SJCRH30 (cell line): ENCODE measurements at regions not wholly inside any gene's neighbourhood (a gene's known extent, or its start where the extent isn't known, plus 50 kb on each side); places are given as distances from the start of the nearest gene placed in this dataset.
A peak's percentile ranks its signal among the peaks of the same experiment; 100 is the strongest.
"Not testable (repeated sequence)": the region's sequence is repeated elsewhere in the genome, so short reads cannot be mapped to it uniquely, and the experiment has no call there.

Experiments used
- DNase-seq, 2 experiments: peaks; one replicate each; pipeline ENCODE4 v3.0.0-alpha.2; 2015 to 2020
- H3K27ac ChIP-seq: fragments of 250-450 bp; sonication (Bioruptor Pico); 2 replicates; pipeline ENCODE4 v1.5.1; 2020; ENCODE audit warnings: mild to moderate bottlenecking, moderate library complexity
- H3K27me3 ChIP-seq: fragments of 250-450 bp; sonication (Bioruptor Pico); 2 replicates; pipeline ENCODE4 v1.5.1; 2020; ENCODE audit warnings: mild to moderate bottlenecking, moderate library complexity
- H3K36me3 ChIP-seq: fragments of 250-450 bp; sonication (Bioruptor Pico); 2 replicates; pipeline ENCODE4 v1.5.1; 2020; ENCODE audit warnings: mild to moderate bottlenecking, moderate library complexity
- H3K4me1 ChIP-seq: fragments of 250-450 bp; sonication (Bioruptor Pico); 2 replicates; pipeline ENCODE4 v1.5.1; 2020; ENCODE audit warnings: mild to moderate bottlenecking, moderate library complexity
- H3K4me3 ChIP-seq: fragments of 250-450 bp; sonication (Bioruptor Pico); 2 replicates; pipeline ENCODE4 v1.5.1; 2020; ENCODE audit warnings: mild to moderate bottlenecking, moderate library complexity
- H3K9me3 ChIP-seq: fragments of 250-450 bp; sonication (Bioruptor Pico); replicated peaks from 2 replicates; pipeline ENCODE4 v1.5.1; 2020; ENCODE audit warnings: mild to moderate bottlenecking, moderate library complexity

- peaks cover 7% of the 10 kb centered on the region for H3K9me3 ChIP-seq
- H3K27me3 ChIP-seq = no peaks in the 10 kb centered on the region
- no peaks in the 10 kb centered on the region for H3K36me3 ChIP-seq
- DNase-seq = no peak
- H3K27ac ChIP-seq = no peak overlapping the region
- no peak overlapping the region for H3K4me3 ChIP-seq
- H3K4me1 ChIP-seq = no peaks in the 10 kb centered on the region
Measured at GRCh38 chr2:136342138-136342537, 224.2 kb upstream of the CXCR4 start.

GRCh38 chr2:136334967-136335366 is 217.0 kb upstream of the CXCR4 start:
- no peak overlapping the region for H3K4me3 ChIP-seq
- H3K27ac ChIP-seq = no peak overlapping the region
- H3K9me3 ChIP-seq = peaks cover 10% of the 10 kb centered on the region
- no peak for DNase-seq
- H3K36me3 ChIP-seq = no peaks in the 10 kb centered on the region
- peaks cover 18% of the 10 kb centered on the region for H3K4me1 ChIP-seq
- no peaks in the 10 kb centered on the region for H3K27me3 ChIP-seq

- Histone ChIP-seq H3K36me3 (no peaks in the 10 kb centered on the region), H3K4me1 (peaks cover 23% of the 10 kb centered on the region), H3K27me3 (no peaks in the 10 kb centered on the region), H3K27ac (peak overlapping the region; percentile 92), H3K9me3 (0 out of 2 replicates have a peak, but pooled peaks cover 3% of the 10 kb centered on the region), H3K4me3 (no peak overlapping the region)
- DNase-seq = peak; percentile 91 to 99
Measured at GRCh38 chr2:136332436-136333095, 214.6 kb upstream of the CXCR4 start.

GRCh38 chr2:136331226-136331625 is 213.3 kb upstream of the CXCR4 start:
- H3K27ac ChIP-seq = no peak overlapping the region; the same call in 1 of the 2 replicates
- H3K4me1 ChIP-seq = peaks cover 32% of the 10 kb centered on the region
- H3K36me3 ChIP-seq = no peaks in the 10 kb centered on the region
- no peaks in the 10 kb centered on the region for H3K27me3 ChIP-seq
- no peak for DNase-seq
- 0 out of 2 replicates have a peak, but pooled peaks cover 3% of the 10 kb centered on the region for H3K9me3 ChIP-seq
- H3K4me3 ChIP-seq = no peak overlapping the region

- Histone ChIP-seq H3K36me3 (no peaks in the 10 kb centered on the region), H3K4me1 (peaks cover 32% of the 10 kb centered on the region), H3K27me3 (no peaks in the 10 kb centered on the region), H3K9me3 (0 out of 2 replicates have a peak, but pooled peaks cover under 1% of the 10 kb centered on the region), H3K27ac (peak overlapping the region; percentile 66; the same call in 1 of the 2 replicates), H3K4me3 (no peak overlapping the region)
- DNase-seq = peak in 1 of 2 experiments; percentile 29
Measured at GRCh38 chr2:136328207-136328795, 210.4 kb upstream of the CXCR4 start.

- DNase-seq = peak; percentile 75 to 85
- Histone ChIP-seq H3K4me3 (peak overlapping the region; percentile 46), H3K36me3 (no peaks in the 10 kb centered on the region), H3K4me1 (peaks cover 22% of the 10 kb centered on the region), H3K9me3 (no peaks in the 10 kb centered on the region), H3K27me3 (no peaks in the 10 kb centered on the region), H3K27ac (peak overlapping the region; percentile 66)
Measured at GRCh38 chr2:136327162-136327852, 209.4 kb upstream of the CXCR4 start.

GRCh38 chr2:136325844-136326331 is 207.9 kb upstream of the CXCR4 start:
- Histone ChIP-seq H3K27ac (no peak overlapping the region), H3K4me1 (peaks cover 14% of the 10 kb centered on the region), H3K36me3 (no peaks in the 10 kb centered on the region), H3K27me3 (no peaks in the 10 kb centered on the region), H3K4me3 (no peak overlapping the region), H3K9me3 (no peaks in the 10 kb centered on the region)
- DNase-seq = no peak

- H3K9me3 ChIP-seq = no peaks in the 10 kb centered on the region
- H3K36me3 ChIP-seq = no peaks in the 10 kb centered on the region
- DNase-seq = no peak
- no peak overlapping the region for H3K27ac ChIP-seq
- H3K4me1 ChIP-seq = peaks cover 14% of the 10 kb centered on the region
- H3K27me3 ChIP-seq = no peaks in the 10 kb centered on the region
- no peak overlapping the region for H3K4me3 ChIP-seq
Measured at GRCh38 chr2:136324966-136325365, 207.0 kb upstream of the CXCR4 start.

GRCh38 chr2:136323935-136324334 is 206.0 kb upstream of the CXCR4 start:
- H3K27ac ChIP-seq = no peak overlapping the region
- peaks cover 14% of the 10 kb centered on the region for H3K4me1 ChIP-seq
- no peak for DNase-seq
- no peak overlapping the region for H3K4me3 ChIP-seq
- H3K27me3 ChIP-seq = no peaks in the 10 kb centered on the region
- no peaks in the 10 kb centered on the region for H3K36me3 ChIP-seq
- H3K9me3 ChIP-seq = no peaks in the 10 kb centered on the region

GRCh38 chr2:136323195-136323594 is 205.2 kb upstream of the CXCR4 start:
- Histone ChIP-seq H3K36me3 (no peaks in the 10 kb centered on the region), H3K9me3 (no peaks in the 10 kb centered on the region), H3K27ac (no peak overlapping the region), H3K27me3 (no peaks in the 10 kb centered on the region), H3K4me1 (peaks cover 14% of the 10 kb centered on the region), H3K4me3 (no peak overlapping the region)
- no peak for DNase-seq

- H3K9me3 ChIP-seq = no peaks in the 10 kb centered on the region
- no peak for DNase-seq
- H3K27me3 ChIP-seq = no peaks in the 10 kb centered on the region
- H3K36me3 ChIP-seq = no peaks in the 10 kb centered on the region
- H3K4me3 ChIP-seq = no peak overlapping the region
- H3K4me1 ChIP-seq = peaks cover 9% of the 10 kb centered on the region
- no peak overlapping the region for H3K27ac ChIP-seq
Measured at GRCh38 chr2:136322428-136322827, 204.5 kb upstream of the CXCR4 start.

GRCh38 chr2:136319651-136320050 is 201.7 kb upstream of the CXCR4 start:
- Histone ChIP-seq H3K27ac (no peak overlapping the region), H3K4me3 (no peak overlapping the region), H3K27me3 (no peaks in the 10 kb centered on the region), H3K36me3 (no peaks in the 10 kb centered on the region), H3K4me1 (no peaks in the 10 kb centered on the region), H3K9me3 (no peaks in the 10 kb centered on the region)
- DNase-seq = no peak

- no peak overlapping the region for H3K27ac ChIP-seq
- DNase-seq = peak in 1 of 2 experiments; percentile 33
- no peaks in the 10 kb centered on the region for H3K27me3 ChIP-seq
- H3K4me3 ChIP-seq = no peak overlapping the region
- H3K9me3 ChIP-seq = no peaks in the 10 kb centered on the region
- no peaks in the 10 kb centered on the region for H3K36me3 ChIP-seq
- no peaks in the 10 kb centered on the region for H3K4me1 ChIP-seq
Measured at GRCh38 chr2:136319237-136319636, 201.3 kb upstream of the CXCR4 start.

- no peaks in the 10 kb centered on the region for H3K27me3 ChIP-seq
- H3K36me3 ChIP-seq = no peaks in the 10 kb centered on the region
- H3K9me3 ChIP-seq = no peaks in the 10 kb centered on the region
- DNase-seq = no peak
- H3K4me1 ChIP-seq = no peaks in the 10 kb centered on the region
- no peak overlapping the region for H3K4me3 ChIP-seq
- no peak overlapping the region for H3K27ac ChIP-seq
Measured at GRCh38 chr2:136314240-136314639, 196.3 kb upstream of the CXCR4 start.

- H3K4me1 ChIP-seq, DNase-seq, H3K27me3 ChIP-seq, H3K4me3 ChIP-seq, H3K9me3 ChIP-seq, H3K27ac ChIP-seq, H3K36me3 ChIP-seq: not testable (repeated sequence)
Measured at GRCh38 chr2:136312568-136312967, 194.6 kb upstream of the CXCR4 start.
